GM15510 (cell line): ENCODE measurements at regions not wholly inside any gene's neighbourhood (a gene's known extent, or its start where the extent isn't known, plus 50 kb on each side); places are given as distances from the start of the nearest gene placed in this dataset.

Source experiments
- POLR2A ChIP-seq: IDR thresholded peaks from 3 replicates; pipeline ENCODE4 v1.6.1; 2011; ENCODE audit warnings: borderline replicate concordance; ENCODE audit not compliant: insufficient read length; ENCODE audit errors: extremely low read depth

GRCh38 chr7:25675789-25676474 is 447.6 kb upstream of the NPVF start:
- TF ChIP-seq POLR2A: no peak

GRCh38 chr7:25677595-25677994 is 449.3 kb upstream of the NPVF start:
- TF ChIP-seq POLR2A: no peak

DNA sequence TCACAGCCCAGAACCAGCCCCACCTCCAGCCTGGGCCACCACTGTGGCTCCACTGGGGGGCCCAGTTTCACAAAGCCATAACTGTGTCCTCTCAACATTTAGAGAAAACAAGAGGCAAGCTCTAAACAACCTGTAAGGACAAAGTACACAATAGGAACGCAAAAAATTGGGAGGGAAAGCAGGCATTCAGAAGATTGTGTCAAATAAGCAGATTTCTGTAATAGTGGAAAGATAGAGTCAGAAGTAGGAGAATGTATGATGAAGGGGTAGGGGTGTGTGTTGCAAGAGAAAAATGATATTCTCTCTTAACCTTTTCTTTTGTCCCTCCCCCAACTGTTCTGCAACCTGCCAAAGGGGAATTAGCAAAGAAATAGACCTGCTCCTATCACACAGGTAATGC is 449.9 kb upstream of the NPVF start:
- TF ChIP-seq POLR2A: no peak

GRCh38 chr7:25680636-25681035 is 452.4 kb upstream of the NPVF start:
- TF ChIP-seq POLR2A: no peak

DNA sequence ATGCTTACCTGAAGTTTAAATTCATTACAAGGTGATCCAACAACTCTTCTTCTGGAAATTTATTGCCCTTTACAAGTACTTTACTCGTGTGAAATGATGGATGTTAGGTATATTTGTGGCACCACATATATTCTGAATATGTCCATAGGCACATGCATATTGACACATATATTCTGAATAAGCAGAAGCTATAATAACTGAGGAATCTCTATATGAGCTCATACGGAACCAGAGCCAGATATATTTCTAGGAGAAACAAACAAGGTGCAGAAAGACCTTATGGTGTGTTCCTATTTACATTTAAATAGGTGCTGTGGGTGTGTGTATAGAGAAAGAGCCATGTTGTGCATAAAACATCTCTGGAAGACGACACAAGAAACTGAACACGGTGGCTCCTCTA is 456.1 kb upstream of the NPVF start:
- no peak for TF ChIP-seq POLR2A

DNA sequence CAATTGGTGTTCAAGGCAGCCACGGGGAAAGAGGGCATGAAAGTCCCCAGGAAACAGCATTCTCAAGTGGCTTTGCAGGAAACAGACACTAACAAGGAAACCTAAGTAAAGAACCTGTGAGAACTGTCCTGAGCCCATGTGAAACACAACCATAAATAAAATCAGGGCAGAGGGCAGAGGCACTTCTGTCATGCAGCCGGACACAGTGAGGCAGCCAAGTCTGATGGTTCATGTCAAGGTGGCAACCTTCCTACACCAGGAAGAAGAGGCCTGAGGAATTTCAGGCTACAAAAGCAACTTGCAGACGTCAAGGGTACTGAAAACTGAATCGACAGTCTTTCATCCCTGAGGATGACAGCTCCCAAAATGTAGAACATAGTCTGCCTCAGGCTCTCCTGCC is 458.2 kb upstream of the NPVF start:
- TF ChIP-seq POLR2A: no peak

DNA sequence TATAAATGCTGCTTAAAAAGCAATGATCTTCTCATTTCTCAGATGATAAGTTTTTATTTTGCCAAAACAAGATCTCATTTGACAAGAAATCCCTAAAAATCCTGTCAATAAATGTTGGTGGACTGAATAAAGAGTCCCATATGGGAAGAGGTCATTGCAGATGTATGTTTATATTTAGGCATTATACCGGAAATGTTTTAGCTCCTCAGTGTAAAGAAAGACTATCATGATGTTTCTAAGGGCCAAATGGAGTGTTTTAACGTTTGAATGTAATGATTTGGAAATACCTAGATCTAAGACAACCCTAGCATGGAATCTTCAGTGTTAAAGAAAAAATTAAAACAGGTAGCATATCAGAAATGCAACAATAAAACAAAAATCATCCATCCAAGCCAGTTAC is 457.8 kb upstream of the NFE2L3 start:
- TF ChIP-seq POLR2A: no peak

- no peak for TF ChIP-seq POLR2A
These were observed 457.3 kb upstream of the NFE2L3 start for GRCh38 chr7:25694699-25695098.

DNA sequence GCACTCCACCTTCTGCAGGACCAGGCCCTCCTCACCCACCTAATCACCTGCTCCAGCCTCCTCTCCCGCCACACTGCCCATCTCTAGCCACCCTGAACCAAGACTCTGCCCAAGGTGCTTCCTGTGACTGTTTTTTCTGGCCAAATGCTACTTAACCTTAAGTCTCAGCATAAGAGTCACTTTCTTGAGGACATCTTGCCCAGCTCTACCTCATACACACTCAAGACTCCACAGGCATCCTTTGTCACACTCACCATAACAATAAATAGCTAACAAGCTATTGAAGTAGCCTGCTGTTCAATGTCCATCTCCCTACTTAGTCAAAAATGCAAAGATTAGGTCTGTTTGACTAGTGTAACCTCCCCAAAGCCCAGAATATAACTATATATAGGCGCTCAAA is 455.4 kb upstream of the NFE2L3 start:
- TF ChIP-seq POLR2A: no peak

GRCh38 chr7:25698451-25699113 is 453.4 kb upstream of the NFE2L3 start:
- no peak for TF ChIP-seq POLR2A

DNA sequence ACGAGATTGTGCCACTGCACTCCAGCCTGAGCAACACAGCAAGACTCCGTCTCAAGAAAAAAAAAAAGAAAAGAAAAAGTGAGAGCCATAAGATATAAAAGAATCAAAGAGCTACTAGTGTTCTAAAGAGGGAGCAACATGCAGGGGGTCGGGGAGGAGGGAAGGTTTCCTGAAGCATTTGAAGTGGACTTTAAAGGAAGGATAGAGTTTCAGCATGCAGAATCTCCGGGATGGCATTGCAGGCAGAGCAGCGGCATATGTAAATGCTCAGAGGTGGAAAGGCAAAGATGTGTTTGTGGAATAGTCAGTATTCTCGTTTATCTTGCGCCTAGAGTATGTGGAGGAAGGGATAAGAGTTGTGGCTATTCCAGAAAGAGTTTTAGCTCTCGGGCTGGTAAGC is 447.6 kb upstream of the NFE2L3 start:
- TF ChIP-seq POLR2A: no peak

- TF ChIP-seq POLR2A: no peak
These were observed 445.2 kb upstream of the NFE2L3 start for GRCh38 chr7:25706764-25707163.

GRCh38 chr7:25707768-25708620 is 444.0 kb upstream of the NFE2L3 start:
- TF ChIP-seq POLR2A: no peak

- TF ChIP-seq POLR2A: no peak
These were observed 441.0 kb upstream of the NFE2L3 start for GRCh38 chr7:25710959-25711358.

GRCh38 chr7:25711940-25712339 is 440.1 kb upstream of the NFE2L3 start:
- no peak for TF ChIP-seq POLR2A

DNA sequence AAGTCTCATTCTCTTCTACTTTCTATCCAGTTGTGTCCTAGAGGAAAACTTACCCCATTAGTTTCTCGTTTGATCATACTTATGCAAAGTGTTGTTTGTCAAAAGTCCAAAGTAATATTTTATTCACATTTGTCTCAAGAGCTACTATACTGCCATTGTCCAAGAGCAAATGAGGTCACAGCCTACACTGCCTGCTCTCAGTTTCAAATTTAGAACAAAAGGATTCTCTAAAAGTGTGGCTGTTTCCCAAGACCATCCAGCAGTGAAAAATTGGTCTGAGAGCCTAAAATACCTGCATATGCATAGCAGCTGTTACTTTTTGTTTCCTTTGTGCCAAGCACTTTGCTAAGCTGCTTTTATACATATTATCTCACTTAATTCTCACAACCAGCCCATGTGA is 439.5 kb upstream of the NFE2L3 start:
- TF ChIP-seq POLR2A: no peak

DNA sequence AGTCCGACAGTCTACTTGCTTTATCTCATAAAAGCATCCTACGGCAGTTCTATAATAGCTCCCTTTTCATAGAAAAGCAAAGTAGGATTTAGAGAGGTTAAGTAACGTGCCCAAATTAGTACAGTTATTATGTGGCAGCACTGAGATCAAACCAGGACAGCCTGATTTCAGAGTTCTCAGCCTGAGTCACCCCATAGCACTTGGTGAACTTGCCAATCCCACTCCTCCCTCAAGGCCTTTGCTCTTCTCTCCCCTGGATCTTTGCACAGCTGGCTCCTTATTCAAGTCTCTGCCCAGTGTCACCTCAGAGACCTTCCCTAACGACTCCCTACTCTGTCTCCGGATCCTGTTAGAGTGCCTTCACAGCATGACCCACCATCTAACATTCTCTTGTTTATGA is 438.0 kb upstream of the NFE2L3 start:
- TF ChIP-seq POLR2A: no peak

DNA sequence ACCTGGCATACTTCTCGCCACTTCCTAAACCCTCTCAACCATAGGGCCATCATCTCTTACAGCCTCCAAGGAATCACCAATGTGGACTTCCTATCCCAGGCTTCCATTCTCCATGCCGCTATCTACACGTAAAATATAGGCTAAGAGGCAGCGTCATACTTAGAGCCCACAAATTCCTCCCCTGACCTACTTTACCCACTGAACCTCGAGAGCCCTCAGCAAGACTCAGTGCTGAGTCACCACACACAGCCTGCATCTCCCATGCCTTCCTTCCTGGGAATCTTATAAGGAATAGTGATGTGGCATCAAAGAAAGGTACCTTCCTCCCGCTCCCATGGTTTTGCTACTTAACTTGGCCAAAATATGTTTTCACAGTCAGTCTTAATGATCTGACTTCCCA is 435.6 kb upstream of the NFE2L3 start:
- no peak for TF ChIP-seq POLR2A
